ENCODE measurements at regions not wholly inside any gene's neighbourhood (a gene's known extent, or its start where the extent isn't known, plus 50 kb on each side); places are given as distances from the start of the nearest gene placed in this dataset.
"Not testable (repeated sequence)": the region's sequence is repeated elsewhere in the genome, so short reads cannot be mapped to it uniquely, and the experiment has no call there.

GRCh38 chr5:158607088-158607487 is 492.6 kb downstream of the EBF1 start:
- no peak for DNase-seq (ENCODE audit: low read depth in 3 of 3, low spot score in 2 of 3)

GRCh38 chr5:158606233-158606632 is 493.5 kb downstream of the EBF1 start:
- no peak for DNase-seq (ENCODE audit: low read depth in 3 of 3, low spot score in 2 of 3)

- DNase-seq (ENCODE audit: low read depth in 3 of 3, low spot score in 2 of 3): no peak
These were observed 496.7 kb downstream of the EBF1 start for GRCh38 chr5:158602981-158603380.

- no peak for DNase-seq (ENCODE audit: low read depth in 3 of 3, low spot score in 2 of 3)
These were observed 498.6 kb downstream of the EBF1 start for GRCh38 chr5:158601118-158601517.

GRCh38 chr5:158600679-158601078 is 499.0 kb downstream of the EBF1 start:
- no peak for DNase-seq (ENCODE audit: low read depth in 3 of 3, low spot score in 2 of 3)

- no peak for DNase-seq (ENCODE audit: low read depth in 3 of 3, low spot score in 2 of 3)
These were observed 500.6 kb downstream of the EBF1 start for GRCh38 chr5:158599157-158599556.

- DNase-seq (ENCODE audit: low read depth in 3 of 3, low spot score in 2 of 3): no peak
These were observed 505.0 kb downstream of the EBF1 start for GRCh38 chr5:158594595-158595242.

GRCh38 chr5:158593925-158594324 is 505.8 kb downstream of the EBF1 start:
- DNase-seq (ENCODE audit: low read depth in 3 of 3, low spot score in 2 of 3): no peak

GRCh38 chr5:158591301-158591863 is 508.3 kb downstream of the EBF1 start:
- peak in 2 of 3 donors; percentile 15 to 35 for DNase-seq (ENCODE audit: low read depth in 3 of 3, low spot score in 2 of 3)

- no peak for DNase-seq (ENCODE audit: low read depth in 3 of 3, low spot score in 2 of 3)
These were observed 508.9 kb downstream of the EBF1 start for GRCh38 chr5:158590746-158591300.

- no peak for DNase-seq (ENCODE audit: low read depth in 3 of 3, low spot score in 2 of 3)
These were observed 509.8 kb downstream of the EBF1 start for GRCh38 chr5:158589939-158590338.

GRCh38 chr5:158588617-158589016 is 511.1 kb downstream of the EBF1 start:
- DNase-seq (ENCODE audit: low read depth in 3 of 3, low spot score in 2 of 3): no peak

- no peak for DNase-seq (ENCODE audit: low read depth in 3 of 3, low spot score in 2 of 3)
These were observed 513.7 kb downstream of the EBF1 start for GRCh38 chr5:158586054-158586453.

- DNase-seq (ENCODE audit: low read depth in 3 of 3, low spot score in 2 of 3): not testable (repeated sequence)
These were observed 517.0 kb downstream of the EBF1 start for GRCh38 chr5:158582669-158583068.

- no peak for DNase-seq (ENCODE audit: low read depth in 3 of 3, low spot score in 2 of 3)
These were observed 525.9 kb downstream of the EBF1 start for GRCh38 chr5:158573829-158574228.

- no peak for DNase-seq (ENCODE audit: low read depth in 3 of 3, low spot score in 2 of 3)
These were observed 529.2 kb downstream of the EBF1 start for GRCh38 chr5:158570502-158570901.

- DNase-seq (ENCODE audit: low read depth in 3 of 3, low spot score in 2 of 3): no peak
These were observed 530.2 kb downstream of the EBF1 start for GRCh38 chr5:158569534-158569933.

- no peak for DNase-seq (ENCODE audit: low read depth in 3 of 3, low spot score in 2 of 3)
These were observed 534.5 kb downstream of the EBF1 start for GRCh38 chr5:158565017-158565789.

GRCh38 chr5:158563760-158564390 is 535.8 kb downstream of the EBF1 start:
- no peak for DNase-seq (ENCODE audit: low read depth in 3 of 3, low spot score in 2 of 3)

GRCh38 chr5:158561562-158562190 is 538.0 kb downstream of the EBF1 start:
- DNase-seq (ENCODE audit: low read depth in 3 of 3, low spot score in 2 of 3): no peak

GRCh38 chr5:158560170-158560569 is 539.5 kb downstream of the EBF1 start:
- no peak for DNase-seq (ENCODE audit: low read depth in 3 of 3, low spot score in 2 of 3)
